HG03469 (cell line): ENCODE measurements at regions not wholly inside any gene's neighbourhood (a gene's known extent, or its start where the extent isn't known, plus 50 kb on each side); places are given as distances from the start of the nearest gene placed in this dataset.

Source experiments
- ATAC-seq: cut with Tn5 transposase; IDR thresholded peaks from one replicate; pipeline ENCODE4 v1.9.1; 2021; ENCODE audit warnings: mild to moderate bottlenecking, moderate library complexity, moderate number of reproducible peaks; ENCODE audit not compliant: unreplicated experiment

- ATAC-seq, result no peak
Measured at GRCh38 chr2:102951249-102951648, 189.4 kb downstream of the TMEM182 start.

- no peak for ATAC-seq
Measured at GRCh38 chr2:102967451-102967850, 205.6 kb downstream of the TMEM182 start.

DNA sequence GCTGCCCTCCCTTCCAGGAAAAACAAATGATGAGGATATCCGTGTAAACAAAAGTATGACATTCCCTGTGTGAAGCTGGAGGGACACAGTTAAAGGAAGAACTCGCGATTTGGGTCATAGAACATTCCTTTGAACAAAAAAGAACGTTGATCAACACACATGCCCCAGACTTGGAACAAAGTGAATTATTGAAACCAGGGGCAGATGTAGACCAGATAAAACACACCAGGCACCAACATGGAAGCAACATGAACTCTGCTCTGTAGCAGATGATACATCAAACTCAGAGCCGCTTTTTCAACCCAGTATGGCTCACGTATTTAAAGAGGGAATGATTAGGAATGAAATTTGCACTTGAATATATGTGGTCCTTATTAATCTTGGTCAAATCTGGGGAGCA, 206.5 kb downstream of the TMEM182 start:
- no peak for ATAC-seq

- ATAC-seq, result no peak
Measured at GRCh38 chr2:102971701-102972100, 209.9 kb downstream of the TMEM182 start.

DNA sequence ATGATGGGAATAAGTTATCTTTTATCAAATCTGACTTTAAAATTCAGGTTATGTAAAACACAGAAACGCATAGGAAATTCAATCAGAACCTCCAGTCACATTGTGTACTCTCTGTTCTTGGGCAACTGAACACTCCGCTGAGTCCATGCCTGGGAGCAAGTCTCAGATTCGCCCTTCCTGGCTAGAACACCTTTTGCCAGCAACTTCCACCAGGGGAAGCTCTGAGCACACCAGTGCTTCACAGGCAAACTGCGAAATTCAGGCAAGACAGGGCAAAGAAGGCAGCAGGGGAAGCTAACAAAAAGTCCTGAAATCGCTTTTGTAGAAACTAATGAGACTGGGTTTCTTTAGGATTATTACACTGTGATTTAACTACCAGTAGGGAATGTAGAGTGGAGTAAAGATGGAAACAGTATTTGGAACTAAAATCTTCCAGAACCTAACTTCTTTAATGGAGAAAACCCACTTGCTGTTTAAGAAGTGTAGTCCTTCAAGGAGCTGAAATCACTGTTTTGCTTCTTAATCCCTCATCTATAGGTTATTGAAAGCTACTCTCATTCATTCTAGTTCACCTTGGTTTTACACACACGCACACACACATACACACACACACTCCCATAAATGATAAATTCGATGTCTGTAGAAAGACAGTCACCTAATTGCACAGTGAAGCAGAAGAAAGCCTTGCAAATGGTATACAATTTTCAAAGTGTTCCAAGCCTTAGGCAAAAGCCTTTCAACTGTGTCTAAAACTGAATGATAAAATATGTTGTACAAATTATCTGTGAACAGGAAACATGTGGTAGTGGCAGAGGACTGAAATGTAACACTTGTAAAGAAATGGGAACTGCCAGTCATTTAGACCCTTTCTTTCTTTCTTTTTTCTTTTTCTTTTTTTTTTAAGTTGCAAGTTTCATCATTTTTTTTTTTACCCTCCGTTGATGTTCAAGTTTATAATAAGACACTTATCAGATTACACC, 214.5 kb downstream of the TMEM182 start:
- ATAC-seq, result peak; percentile 55

GRCh38 chr2:102977426-102978090, 215.7 kb downstream of the TMEM182 start:
- ATAC-seq, result no peak

DNA sequence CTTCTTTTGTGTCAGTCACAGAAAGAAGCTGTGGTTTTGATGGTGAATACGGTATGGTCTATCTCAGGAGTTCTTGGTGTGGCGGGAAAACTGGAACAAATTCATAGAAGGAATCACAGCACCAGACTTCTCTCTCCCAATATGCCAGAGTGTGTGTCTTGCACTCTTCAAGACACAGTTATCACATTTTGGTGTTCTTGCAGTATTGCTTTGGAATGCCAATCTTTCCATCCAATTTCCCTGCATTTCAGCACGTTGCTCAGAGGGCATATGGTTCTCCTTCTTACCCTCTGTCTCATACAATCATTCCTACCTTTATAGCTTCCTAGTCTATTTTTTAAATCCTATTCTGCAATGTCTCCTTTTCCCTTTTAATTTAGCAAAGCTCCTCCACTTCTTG, 216.3 kb downstream of the TMEM182 start:
- no peak for ATAC-seq

DNA sequence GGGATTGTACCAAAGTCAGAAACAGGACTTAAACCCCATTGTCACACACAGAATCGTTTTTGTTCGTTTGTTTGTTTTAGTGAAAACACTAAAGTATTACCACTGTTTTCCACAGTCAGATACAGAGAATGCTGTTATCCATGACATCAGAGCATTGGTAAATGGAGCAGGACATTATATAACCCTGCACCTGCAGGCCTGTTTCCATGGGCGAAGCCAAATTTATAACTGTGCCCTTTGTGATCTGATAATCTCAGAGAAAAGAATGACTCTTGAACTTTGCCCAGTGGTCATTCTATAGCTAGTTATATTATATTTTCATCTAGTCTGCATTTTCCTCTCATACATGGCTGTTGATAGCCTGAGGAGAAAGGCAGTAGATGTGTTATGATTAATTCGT, 217.6 kb downstream of the TMEM182 start:
- ATAC-seq, result no peak

DNA sequence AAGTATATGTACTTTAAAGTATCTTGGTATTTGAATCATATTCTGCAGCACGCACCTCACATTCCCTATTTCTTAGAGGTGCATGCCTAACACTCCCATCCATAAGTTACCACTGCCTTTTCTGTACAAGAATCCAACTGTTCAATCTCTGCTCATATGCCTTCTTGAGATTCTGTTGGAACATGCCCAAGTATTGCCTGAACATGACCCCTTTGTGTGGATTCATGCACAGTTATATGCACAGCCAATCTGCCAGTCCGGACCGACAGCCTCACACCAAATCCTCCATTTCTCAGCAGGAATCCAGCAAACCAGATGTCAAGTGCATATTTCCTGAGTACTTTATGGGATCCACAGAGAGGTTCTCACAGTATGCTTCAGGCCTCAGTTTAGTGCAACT, 222.0 kb downstream of the TMEM182 start:
- no peak for ATAC-seq

DNA sequence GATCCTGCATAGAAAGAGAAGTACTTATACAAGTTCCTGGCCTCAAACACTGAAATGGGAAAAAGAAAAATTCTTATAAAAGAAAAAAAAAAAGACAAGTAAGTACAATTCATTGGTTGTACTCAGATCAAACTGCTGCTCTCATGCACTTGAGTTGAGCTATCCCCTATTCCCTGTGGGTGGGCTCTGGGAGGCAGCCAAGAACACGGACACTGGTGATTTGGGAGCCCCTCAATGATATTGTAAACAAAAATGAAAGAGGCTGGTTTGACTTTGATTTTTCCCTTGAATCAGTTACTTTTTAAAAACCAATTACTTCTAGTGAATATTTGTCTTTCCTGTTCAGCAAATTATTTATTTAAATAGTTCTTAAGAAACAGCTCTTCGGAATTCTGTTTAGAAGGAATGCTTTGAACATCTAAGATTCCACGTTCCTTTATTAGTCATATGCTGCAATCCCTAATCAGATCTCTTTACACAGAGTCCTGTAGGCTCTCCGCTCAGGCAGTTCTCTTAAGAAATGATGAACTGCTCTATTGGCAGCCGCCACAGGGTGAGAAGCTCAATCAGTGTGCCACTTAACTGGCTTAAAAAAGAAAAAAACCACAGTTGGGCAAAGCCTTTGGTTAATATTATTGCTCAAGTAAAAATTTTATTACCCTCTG, 225.1 kb downstream of the TMEM182 start:
- no peak for ATAC-seq

- ATAC-seq, result no peak
Measured at GRCh38 chr2:102992607-102993006, 230.8 kb downstream of the TMEM182 start.

DNA sequence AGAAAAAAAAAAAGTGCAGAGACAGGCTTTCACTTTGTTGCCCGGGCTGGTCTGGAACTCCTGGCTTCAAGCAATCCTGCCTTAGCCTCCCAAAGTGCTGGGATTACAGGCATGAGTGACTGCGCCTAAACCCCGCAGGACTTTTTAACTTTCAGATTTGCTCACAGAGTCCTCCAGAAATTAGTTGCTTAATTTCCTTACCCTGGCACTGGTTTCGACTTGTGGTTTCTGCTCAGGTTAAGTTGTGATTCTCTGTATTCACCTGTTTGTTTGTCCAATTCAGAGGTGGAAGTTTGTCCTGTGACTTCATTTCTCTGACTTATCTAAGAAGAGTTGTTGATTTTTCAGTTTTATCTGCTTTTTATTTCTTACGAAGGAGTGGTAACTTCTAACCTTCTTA, 238.1 kb downstream of the TMEM182 start:
- ATAC-seq, result no peak

DNA sequence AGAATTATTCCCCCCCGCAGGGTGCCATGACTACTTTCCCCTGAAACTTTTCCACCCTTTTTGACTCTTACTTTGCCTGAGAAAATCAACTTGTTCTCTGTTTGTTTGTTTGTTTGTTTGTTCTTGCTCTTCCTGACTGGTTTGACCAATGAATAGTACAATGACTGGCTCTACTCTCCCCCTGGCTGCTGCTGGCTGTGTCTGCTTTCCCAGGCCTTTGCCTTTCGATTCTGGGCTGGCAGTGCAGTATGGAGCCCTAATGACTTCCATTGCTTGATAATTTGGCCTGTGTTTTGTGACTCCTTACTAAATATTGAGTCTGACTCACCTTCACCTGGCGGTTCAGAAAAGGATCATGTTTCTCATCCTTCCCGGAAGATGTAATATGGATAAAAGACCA, 241.1 kb downstream of the TMEM182 start:
- no peak for ATAC-seq

DNA sequence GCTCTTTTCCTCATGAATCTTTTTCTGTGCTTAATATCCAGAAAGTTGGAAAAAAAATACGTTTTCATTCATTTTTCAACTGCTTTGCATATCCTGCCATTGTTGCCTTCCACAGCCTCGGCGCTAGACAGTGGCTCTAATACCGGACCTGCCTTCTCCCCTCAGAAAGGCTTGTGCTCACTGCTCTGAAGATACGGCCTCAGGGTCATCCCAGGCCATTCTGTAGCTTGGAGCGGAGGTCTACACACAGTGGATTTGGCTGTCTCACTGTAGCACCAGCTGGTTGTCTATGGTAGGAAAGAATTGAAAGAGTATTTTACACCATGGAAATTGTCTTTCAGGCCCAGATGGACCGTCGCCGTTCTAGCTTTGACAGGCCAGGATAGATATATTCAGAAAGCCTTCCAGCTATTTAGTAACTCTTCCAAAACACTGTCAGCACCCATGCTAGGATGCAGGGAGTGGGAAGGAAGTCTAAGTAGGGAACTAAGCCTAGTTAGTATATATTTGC, 242.0 kb downstream of the TMEM182 start:
- ATAC-seq, result no peak

GRCh38 chr2:103004426-103004942, 242.7 kb downstream of the TMEM182 start:
- ATAC-seq, result no peak

DNA sequence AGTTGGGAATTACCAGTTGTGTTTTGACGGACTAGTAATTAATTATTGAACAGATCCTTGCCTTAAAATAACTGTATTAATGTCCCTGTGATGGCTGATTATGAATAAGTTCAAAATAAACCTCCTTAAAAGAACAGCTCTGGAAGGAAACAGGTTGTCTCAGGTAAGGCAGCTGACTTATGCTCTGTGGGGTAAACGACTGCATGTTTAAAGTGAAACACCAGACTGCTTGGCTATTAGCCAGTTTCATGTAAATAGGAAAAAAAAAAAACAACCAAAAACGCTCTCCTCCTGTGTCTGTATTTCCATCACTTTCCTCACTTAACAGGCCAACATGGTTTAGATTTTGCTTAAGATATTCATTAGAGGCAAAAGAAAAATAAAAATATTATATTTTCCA, 243.6 kb downstream of the TMEM182 start:
- no peak for ATAC-seq

GRCh38 chr2:103007086-103007485, 245.3 kb downstream of the TMEM182 start:
- ATAC-seq, result no peak

- ATAC-seq, result no peak
Measured at GRCh38 chr2:103008586-103008985, 246.8 kb downstream of the TMEM182 start.

GRCh38 chr2:103009871-103010270, 248.0 kb downstream of the TMEM182 start:
- ATAC-seq, result no peak

DNA sequence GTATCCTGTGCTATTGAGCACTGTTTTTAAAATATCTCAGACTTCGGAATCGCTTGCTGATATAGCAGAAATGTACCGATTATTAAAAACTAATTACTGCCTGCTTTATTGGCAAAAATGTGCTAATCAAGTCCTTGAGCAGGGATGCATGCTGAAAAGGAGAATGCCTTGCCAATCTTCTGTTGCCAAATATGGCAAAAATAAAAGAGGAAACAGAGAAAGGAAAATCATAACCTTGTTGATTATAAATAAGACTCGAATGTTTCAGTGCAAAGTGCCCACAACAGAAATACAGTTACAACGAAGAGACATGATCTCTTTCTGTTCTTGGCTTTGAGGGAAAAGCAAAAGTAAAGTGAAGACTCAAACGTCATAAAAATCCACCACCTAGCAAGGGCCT, 248.5 kb downstream of the TMEM182 start:
- no peak for ATAC-seq

DNA sequence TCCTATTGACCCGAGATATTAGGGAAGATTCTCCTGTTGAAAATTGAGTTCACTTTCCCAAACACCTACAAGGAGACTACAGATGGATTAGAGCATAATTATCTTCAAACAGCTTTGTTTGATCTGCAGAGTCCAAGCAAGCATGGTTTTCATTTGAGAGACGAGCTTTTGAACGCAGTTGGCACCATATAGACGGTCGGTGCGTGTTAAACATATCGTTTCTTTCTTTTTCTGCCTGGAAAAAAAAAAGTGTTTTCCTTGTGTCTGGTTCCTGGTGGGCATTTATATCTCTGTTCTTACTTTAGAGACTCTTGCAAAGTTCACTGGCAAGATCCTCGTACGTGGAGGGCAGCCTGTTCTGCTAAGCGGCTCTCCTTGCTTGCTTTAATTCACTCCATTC, 248.9 kb downstream of the TMEM182 start:
- ATAC-seq, result no peak
